DMS153 (cell line): ENCODE measurements at regions not wholly inside any gene's neighbourhood (a gene's known extent, or its start where the extent isn't known, plus 50 kb on each side); places are given as distances from the start of the nearest gene placed in this dataset.

ENCODE experiments used
- DNase-seq: peaks from one replicate; lab custom pipeline; 2025; lab: John Stamatoyannopoulos, UW

DNA sequence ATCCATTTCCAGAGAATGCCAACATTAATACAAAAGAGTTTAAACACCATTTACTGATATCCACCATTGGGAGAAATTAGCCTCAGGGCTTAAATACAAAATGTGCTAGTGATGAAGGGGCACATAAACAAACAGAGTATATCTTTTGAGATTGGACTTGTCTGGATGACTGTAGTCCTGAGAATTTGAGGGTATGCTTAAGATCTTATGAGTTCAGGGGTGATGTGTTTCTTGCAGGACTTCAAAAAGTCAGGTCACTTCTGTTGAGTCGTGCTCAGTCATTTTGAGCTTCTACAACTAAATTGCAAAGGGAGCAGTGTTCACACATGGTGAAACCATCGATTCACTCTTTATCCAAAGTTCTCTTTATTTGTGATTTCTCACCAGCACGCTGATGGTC is 425.7 kb downstream of the ATP23 start:
- no peak for DNase-seq

DNA sequence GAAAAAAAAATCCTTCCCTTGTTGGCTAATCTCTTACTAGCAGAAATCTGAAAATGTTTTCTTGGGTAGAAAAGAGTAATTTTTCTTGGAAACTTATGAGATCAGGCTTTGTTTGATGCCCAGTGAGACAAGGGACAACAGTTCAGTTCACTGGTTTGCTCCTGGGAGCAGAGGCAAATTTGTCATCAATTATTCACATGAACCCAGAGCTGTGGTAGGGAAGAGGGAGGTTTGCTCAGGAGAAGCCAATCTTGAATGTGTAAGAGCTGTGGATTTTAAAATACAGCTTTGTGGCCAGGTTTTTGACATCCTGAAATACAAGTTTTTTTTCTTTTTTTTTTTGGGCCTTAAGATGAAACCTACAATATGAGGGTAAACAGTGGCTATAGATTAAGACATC is 426.6 kb downstream of the ATP23 start:
- no peak for DNase-seq

DNA sequence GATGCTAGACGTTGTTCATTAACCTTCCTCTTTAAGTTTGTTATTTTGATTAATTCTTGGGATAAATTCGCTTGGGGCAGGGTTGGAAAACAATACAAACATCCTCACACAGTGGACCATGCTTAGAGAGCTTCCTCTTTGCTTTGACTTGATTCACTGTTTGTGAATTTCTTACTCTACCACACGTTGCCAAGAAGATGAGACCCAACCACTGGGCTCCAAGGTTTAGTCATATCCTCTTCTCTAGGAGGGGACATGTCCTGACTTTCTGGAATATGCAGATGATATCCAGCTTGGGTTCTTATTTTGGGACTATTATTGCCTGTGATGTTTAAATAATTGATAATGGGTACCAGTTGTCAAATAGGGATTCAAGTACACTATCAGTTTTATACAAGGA is 428.2 kb downstream of the ATP23 start:
- no peak for DNase-seq

DNA sequence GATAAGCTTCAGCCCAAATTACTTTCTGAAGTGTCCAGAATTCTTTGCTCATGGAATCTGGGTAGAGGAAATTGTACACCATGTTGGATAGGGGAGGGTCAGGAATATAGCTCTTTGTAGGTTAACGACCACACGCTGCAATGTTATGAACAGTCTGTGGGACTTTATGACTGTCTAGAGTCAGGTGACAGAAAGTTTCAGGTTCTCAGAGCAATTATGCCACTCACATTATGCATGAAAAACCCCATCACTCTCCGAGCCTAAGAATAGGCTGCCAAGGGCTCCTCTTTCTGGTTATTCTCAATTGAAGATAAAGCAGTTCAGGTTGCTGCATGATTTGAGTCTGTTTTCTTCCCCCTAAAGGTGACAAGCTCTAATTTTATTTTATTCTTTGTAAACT is 430.9 kb downstream of the ATP23 start:
- DNase-seq = no peak

DNA sequence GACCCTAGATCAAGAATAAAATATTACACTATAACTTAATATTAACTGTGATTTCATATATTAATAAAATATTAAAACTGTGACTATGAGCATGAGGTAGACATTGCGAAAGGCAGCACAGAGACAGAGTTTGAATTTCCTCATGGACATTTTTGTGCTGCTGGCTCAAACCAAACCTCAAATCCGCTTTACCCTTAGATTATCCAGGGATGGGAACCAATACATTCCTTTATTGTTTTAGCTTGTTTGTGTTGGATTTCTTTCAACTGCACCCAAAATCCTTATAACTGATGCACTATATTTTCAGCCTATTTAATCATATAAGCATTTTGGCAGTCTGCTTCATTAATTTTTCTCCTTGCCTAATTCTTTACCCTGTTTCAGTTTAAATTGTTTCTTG is 436.7 kb downstream of the ATP23 start:
- no peak for DNase-seq

DNA sequence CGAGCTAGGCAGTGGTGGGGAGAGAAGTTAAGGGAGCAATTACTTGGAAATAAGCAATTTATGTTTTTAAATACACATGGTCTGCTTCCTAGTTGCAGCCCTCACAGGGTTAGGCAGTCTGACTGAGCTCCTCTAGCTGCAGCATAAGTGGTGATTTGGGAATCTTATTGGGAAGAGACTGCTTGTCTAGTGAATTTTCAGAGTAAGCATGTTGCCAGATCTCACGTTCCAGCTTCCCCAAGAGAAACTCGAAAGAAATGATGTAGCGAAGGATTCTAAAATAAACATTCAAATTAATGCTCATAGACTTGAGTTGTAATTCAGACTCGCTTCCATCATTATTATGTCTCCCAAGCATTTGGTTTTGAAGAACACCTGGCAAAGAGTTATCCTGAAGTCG is 440.2 kb downstream of the ATP23 start:
- no peak for DNase-seq

DNA sequence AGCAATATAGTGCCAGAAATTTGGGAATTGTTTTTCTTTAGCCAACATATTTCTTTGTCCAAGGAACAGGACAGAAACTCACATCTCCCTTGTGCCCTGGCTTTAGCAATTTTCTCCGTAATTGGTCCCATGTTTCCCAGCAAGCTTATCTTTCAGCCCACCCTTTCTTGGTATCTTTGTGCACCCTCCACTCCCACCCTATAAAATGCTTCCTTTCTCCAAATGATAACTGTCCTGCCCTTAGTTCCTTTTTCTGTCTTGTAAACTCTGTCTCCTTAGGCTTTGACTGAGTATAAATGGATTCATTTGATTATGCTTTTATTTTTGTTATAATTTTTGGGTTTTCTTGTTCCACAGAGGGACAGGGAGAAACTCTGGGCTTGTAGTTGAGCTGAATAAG is 442.8 kb downstream of the ATP23 start:
- no peak for DNase-seq

DNA sequence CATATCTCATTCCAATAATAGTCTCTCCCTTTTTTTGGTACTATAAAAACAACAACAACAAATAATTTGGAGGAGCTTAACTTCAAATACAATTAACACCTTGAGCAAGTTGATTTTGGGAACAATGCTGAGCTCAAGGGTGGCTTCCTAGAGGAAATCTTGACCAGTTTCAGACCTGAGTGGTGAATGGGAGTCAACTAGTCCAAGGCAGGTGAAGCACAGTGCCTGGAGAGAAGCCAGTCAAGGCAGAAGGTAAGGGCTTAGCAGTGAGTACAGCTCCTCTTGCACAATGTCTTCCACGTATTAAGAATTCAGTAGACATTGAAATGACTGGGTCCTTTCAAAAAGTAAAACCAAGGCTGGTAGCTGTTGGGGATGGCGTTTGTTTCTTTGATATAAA is 444.8 kb downstream of the ATP23 start:
- DNase-seq = no peak

DNA sequence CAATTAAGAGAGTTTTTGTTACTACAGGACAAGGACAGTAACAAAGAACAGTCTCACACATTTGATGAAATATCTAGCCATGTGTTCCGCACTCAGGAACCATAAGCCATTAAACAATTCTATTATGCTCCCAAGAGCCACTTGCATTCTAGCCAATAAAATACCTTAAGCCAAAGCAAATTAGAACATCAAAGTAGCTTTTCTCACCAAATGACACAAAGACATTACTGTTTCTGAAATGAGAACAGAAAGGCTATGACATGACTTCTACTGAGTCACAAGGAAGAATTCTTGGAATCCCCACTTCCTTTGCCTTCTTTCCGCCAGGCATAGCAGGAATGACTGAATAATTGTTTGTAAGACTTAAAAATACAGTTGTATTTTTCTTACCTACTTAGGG is 445.8 kb downstream of the ATP23 start:
- no peak for DNase-seq

DNA sequence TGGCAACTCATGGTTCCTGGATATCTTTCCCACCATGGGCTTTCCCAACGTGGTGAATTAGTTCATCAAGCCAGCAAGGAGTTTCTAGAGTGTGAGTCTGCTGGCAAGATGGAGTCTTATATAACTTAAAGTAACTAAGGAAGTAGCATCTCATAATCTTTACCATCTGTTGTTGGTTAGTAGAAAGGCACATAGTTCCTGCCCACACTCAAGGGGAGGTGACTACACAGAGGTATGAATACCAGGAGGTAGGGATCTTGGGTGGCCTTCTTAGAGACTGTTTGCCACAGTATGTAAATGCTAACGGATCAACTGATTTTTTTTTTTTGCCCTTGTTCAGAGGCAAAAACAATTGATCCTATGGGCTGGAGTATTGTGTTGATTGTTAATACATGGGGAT is 446.9 kb downstream of the ATP23 start:
- no peak for DNase-seq

DNA sequence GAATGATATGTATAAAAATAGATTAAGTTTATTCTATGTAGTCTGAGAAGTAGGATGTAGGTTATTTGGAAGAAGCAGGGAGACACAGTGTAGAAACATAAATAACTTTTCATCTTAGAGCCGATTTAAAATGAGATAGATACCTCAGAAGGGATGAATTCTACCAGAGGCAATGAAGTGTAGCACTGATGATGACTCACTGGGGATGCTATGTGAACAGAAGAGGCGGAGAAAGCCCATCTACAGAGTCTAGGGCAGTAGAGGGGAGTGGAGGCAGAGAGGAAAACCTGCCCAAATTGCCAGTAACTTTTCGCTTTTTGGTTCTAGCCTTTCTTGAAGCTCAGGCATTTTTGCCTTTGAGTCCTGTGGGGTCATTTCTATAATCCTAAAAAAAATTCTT is 451.8 kb downstream of the ATP23 start:
- no peak for DNase-seq

DNA sequence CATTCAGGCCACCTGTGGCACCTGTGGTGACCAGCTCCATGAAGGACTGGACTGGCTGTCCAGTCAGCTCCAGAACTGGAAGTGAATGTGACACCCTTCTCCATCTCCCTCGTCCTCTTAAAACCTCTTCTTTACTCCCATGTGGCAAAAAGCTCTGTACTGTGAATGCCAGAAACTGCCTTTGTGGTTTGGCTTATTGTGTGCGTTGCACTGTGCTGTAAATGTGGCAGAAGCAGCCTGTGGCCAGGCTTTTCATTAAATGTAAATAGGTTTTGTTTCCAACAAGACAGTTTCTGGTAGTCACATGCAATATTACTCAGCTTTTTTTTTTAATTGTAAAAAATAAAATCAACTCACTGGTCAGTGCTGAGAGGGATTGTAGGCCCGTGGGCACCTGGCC is 453.7 kb downstream of the ATP23 start:
- no peak for DNase-seq

DNA sequence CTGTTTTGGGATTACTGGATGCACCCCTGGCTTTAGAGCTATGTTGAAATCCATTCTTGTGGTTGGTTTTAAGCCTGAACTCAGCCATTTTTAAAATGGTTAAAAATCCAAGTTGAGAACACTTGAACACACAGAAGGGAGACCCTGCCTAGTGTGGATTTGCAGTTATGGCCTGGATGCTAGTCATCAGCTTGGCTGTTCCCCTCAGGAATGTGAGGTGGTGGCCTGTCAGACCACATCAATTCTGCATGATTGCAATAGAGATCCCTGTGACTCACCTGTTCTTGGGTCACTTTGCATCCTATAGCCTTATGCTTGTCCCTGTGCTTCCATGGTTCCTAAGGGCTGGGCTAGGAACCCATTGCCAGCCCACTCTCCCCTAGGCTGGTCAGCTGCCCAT is 454.1 kb downstream of the ATP23 start:
- no peak for DNase-seq

DNA sequence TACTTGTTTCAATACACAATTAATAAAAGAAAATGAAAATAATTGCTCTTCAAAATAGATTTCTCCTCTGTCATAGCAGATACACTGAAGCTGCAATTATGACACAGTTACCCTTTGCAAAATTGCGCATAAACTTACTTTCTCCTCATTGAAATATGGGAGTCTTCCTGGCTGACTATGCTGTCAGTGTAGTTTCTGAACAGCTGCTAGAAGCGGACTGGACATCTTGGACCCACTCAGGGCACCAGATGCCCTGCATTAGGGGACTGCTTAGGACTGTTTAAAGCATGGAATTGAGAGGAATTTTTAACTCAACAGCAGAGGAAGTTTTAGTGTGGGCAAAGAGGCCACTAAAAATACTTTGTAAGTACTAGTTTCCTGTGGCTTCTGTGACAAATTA is 454.9 kb downstream of the ATP23 start:
- DNase-seq = no peak

DNA sequence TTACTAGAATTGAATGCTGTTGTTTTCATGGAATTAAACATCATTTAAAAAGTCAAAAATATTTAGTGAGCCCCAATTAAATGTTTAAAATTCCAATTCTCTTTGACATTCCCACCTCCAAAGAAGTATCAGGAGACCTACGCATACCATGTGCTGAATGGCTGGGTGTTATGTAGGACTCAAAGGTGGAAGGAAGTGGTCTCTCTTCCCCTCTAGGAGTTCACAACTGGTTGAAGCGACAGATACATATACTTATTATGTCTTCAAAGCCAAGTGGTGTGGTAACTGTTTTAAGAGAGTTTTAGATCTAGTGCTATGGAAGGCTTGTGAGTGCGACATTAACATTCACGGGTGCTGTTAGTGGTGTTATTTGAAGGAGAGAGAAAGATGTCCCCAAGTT is 464.0 kb downstream of the ATP23 start:
- DNase-seq = no peak

DNA sequence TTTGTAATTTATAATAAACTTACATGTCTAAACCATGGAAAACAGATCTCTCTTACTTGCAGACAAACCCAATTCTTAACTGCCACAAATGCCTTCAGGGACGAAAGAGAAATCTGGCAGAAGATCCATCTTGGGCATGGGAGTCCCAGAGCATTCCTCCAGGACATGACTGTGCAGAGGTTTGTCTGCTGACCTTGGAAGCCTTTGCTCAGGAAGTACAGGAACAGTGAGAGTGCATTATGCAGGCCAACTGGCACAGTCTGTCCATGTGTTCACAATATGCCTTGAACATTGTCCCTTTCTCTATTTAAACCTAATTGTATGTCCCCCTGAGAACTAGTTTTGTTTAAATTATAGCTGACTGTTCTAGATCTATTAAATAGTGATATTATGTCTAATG is 467.1 kb downstream of the ATP23 start:
- no peak for DNase-seq

DNA sequence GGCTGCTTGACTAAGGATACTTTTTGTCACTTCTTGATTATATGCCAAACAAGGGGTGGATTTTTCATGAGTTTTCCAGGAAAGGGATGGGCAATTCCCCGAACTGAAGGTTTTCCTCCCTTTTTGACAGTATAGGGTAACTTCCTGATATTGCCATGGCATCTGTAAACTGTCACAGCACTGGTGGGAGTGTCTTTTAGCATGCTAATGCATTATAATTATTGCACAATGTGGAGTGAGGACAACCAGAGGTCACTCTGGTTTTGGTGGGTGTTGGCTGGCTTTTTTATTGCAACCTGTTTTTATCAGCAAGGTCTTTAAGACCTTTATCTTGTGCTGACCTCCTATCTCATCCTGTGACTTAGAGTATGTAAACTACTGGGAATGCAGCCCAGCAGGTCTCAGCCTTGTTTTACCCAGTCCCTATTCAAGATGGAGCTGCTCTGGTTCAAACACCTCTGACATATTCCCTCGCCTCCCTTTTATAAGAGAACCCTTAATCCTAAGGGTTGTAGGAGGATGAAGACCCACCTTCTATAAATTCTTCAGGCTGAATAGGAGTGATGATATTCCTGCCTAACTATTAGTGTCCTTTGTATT is 471.2 kb downstream of the ATP23 start:
- no peak for DNase-seq

DNA sequence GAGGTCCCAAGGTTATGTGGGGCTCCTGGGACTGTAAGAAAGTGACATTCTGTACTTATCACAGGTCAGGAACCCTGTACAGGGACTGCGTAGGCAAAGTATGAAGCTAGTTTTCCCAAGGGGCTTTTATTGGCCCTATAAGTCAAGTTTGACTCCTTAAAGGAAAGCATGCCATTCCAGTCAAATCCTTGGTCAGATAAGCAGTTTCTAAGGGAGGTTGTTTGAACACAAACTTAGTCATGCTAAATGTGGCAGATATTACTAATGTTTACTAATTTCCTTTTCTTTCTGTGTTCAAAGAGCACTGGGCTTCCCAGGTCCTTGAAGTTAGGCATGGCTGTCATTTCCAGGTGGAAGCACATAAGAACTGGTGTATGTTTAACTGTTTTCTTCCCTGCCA is 472.4 kb downstream of the ATP23 start:
- DNase-seq = no peak

DNA sequence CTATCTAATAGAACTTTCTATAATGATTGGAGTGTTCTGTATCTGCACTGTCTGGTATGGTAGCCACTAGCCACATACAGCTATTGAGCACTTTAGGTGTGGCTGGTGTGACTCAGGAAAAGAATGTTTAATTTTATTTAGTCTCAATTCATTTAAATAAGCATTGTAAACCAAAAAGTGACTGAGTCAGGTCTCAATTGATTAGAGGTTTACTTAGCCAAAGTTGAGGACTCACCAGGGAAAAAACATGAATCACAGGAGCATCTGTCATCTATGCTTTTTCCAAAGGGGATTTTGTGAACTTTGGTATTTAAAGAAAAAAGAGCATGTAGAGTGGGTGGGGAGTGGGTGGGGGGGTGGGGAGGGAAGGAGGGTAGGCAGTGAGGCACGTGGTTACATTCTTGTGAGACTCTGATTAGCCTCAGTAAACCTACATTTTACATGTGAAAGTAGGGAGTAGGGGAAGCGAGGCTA is 473.1 kb downstream of the ATP23 start:
- DNase-seq = no peak

DNA sequence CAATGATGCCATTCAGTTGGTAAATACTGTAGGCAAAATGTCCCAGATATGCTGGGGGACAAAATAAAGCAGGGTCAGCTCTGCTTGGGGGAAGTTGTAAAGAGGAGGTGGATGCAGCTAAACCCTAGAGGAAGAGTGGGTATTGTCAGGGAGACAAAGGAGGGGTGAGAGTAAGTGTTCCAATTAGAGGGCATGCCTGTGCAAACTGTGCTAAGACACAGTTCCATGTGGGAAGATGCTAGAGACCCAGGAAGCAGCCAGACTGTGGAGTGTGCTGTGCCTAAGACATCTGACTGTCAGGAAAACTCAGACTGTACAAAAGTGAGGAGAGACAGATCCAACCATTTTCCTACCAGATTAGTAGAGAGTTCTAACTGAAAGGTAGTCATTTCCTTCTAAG is 474.3 kb downstream of the ATP23 start:
- DNase-seq = no peak

DNA sequence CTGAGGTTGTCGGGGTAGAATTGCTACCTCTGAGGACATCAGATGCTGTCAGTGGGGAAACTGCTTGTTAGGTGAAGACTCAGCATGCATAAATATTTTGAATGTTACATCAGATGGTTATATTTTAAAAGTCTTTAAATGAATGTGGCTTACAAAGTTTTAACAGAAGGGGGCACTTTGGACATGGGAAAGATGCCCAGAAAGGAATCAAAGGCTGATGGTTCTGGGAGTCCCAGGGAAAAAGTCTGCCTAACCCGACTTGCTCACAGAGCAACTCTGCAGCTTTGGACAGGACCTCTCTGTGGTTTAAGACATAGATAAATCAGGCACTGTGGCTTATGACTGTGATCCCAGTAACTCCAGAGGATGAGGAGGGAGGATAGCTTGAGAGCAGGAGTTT is 474.9 kb downstream of the ATP23 start:
- no peak for DNase-seq

DNA sequence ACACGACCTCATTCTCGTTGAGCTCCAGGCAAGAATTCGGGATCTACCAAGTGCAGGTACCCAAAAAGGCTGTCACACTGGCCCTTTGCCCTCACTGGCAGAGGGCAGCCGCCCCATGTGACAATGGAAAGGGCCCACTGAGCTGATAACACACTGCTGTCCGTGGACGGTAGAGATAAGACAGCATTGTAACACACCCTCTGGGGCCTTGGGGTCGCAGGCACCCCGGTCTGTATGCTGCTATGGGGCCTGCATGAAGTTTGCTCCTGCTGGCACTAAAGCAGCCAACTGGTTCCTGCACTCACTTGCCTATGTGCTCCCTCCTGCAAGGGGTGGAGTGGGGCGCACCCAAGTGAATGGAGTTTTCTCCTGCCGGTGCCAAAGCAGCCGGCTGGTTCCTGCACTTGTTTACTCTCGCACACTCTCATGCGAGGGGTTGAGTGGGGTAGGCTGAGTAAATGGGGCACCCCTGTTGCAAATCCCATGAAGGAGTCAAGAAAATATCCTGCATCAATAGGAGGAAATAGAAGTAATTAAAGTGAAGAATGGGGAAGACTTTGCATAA is 477.9 kb downstream of the ATP23 start:
- DNase-seq = no peak

DNA sequence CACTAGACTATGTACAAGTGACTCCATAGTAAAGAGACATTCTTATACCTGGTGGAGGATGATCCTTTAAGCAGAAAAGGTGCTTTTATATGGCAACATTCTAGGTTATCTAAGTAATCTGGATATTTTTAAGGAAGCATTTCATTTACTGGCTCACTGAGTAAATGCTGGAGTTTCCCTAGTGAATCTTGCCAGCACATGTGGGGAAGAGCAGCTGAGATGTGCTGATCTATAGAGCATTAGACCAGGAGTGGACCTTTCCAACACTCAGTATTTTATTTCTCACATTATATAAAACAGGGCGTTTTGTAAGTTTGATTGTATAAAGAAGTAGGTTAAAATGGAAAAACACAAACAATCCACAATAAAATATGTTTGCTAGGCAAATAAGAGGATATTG is 478.5 kb downstream of the ATP23 start:
- no peak for DNase-seq

DNA sequence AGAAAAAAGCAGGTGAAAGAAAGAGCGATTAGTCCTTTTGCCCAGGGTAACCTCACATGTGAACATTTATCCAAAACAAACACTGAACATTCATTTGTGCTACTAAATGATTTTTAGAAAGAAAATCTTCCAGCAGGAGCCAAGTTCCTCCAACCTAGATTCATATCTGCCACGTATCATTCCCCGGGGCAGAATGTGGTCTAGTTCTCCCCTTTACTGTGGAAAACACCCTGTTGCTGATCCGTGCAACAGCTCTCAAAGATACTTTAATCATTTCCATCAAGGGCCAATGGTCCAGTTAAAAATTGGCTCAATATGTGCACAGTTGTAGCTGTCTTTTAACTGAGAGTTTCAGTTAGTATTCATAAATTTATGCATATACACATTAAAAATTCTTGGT is 479.1 kb downstream of the ATP23 start:
- DNase-seq = no peak

DNA sequence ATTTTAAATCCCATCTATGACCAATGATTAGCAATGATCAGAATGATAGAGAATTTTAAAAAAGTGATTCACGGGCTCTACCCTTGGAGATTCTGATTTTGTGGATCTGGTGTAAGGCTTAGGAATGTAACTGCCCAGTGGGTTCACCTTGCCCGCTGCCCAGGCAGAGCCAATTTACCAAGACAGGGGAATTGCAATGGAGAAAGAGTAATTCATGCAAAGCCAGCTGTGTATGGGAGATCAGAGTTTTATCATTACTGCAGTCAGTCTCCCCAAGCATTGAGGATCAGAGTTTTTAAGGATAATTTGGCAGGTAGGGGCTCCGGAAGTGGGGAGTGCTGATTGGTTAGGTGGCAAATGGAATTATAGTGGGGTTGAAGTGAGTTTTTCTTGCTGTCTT is 480.6 kb downstream of the ATP23 start:
- no peak for DNase-seq
